K562 (cell line): ENCODE measurements at regions not wholly inside any gene's neighbourhood (a gene's known extent, or its start where the extent isn't known, plus 50 kb on each side); places are given as distances from the start of the nearest gene placed in this dataset.

ENCODE experiments used
- ATAC-seq: fragments of 200-7000 bp; cut with Tn5 transposase; 3 replicates; pipeline ENCODE4 v1.9.1; 2020; ENCODE audit warnings: moderate library complexity
- BruUV-seq: library from RNA; stranded (reverse); fragments of 400-500 nt; replicated peaks from 2 replicates; lab custom pipeline; 2021; lab: Mats Ljungman, UMichigan
- CTCF ChIA-PET: fragments of 300-600 bp; formaldehyde crosslinking; extraction: SDS; loops from one replicate; lab custom pipeline; 2021; ENCODE audit warnings: low intra/inter-chr PET ratio; lab: Yijun Ruan, JAX
- POLR2A ChIA-PET: fragments of 300-600, 350-650 bp; sonication (Branson Sonifier 250); formaldehyde crosslinking; extraction: SDS; loops from one replicate; lab custom pipeline; 2021; ENCODE audit warnings: antibody characterized with exemption, inconsistent platforms; lab: Yijun Ruan, JAX
- DNase-seq, 4 experiments: peaks; one replicate each; pipeline versions ENCODE4 v3.0.0 to v3.0.0-alpha.2; 2011 to 2018; ENCODE audit warnings: low spot score in 3 of 4, mixed read lengths in 3 of 4; ENCODE audit errors: extremely low read depth in 1 of 4
- FAIRE-seq: peaks from 2 replicates; lab custom pipeline; 2011; peaks lifted over from hg19 to GRCh38; lab: Jason Lieb, UNC
- H2AFZ ChIP-seq: 2 replicates; pipeline ENCODE4 v1.6.0; 2011; ENCODE audit warnings: low read depth, low read length, control low read depth, inconsistent platforms
- H3K27ac ChIP-seq: fragments of 200-600 bp; 3 replicates; pipeline ENCODE4 v1.8.0; 2011; ENCODE audit warnings: low read depth, mild to moderate bottlenecking, control low read depth, inconsistent platforms, low read length, moderate library complexity, mixed read lengths; ENCODE audit errors: extremely low read depth
- H3K27me3 ChIP-seq, 2 experiments: fragments of 300-600 bp in 1 of 2; 2 replicates in 1 of 2; 3 replicates in 1 of 2; pipeline versions ENCODE4 v1.6.0 to v1.8.0; 2011; ENCODE audit warnings: inconsistent platforms in 2 of 2, low read length in 2 of 2, mild to moderate bottlenecking in 1 of 2, mixed read lengths in 1 of 2, moderate library complexity in 1 of 2; ENCODE audit not compliant: control insufficient read depth in 2 of 2, insufficient read depth in 2 of 2
- H3K36me3 ChIP-seq: fragments of 300-600 bp; 3 replicates; pipeline ENCODE4 v1.8.0; 2011; ENCODE audit warnings: mild to moderate bottlenecking, low read length, inconsistent platforms; ENCODE audit not compliant: control insufficient read depth, insufficient read depth
- H3K4me1 ChIP-seq, 2 experiments: fragments of 200-600 bp in 1 of 2; replicated peaks in 1 of 2; 2 replicates in 1 of 2; 3 replicates in 1 of 2; pipeline versions ENCODE4 v1.5.1 to v1.8.0; 2011; ENCODE audit warnings: inconsistent platforms in 2 of 2, low read length in 2 of 2, mild to moderate bottlenecking in 1 of 2, mixed read lengths in 1 of 2, moderate library complexity in 1 of 2; ENCODE audit not compliant: control insufficient read depth in 2 of 2, insufficient read depth in 2 of 2
- H3K4me2 ChIP-seq: 2 replicates; pipeline ENCODE4 v1.6.1; 2011; ENCODE audit warnings: low read length, control low read depth, inconsistent platforms, mixed read lengths; ENCODE audit not compliant: insufficient read depth
- H3K4me3 ChIP-seq: fragments of 200-600 bp; sonication (generic), shearing (Covaris generic); 2 replicates; pipeline ENCODE4 v1.5.1; 2016; ENCODE audit warnings: control low read depth, inconsistent platforms
- H3K79me2 ChIP-seq: fragments of 200-600 bp; 3 replicates; pipeline ENCODE4 v1.8.0; 2011; ENCODE audit warnings: low read length, inconsistent platforms; ENCODE audit not compliant: control insufficient read depth, insufficient read depth
- H3K9ac ChIP-seq, 2 experiments: 2 replicates each; pipeline versions ENCODE4 v1.6.0 to v1.6.1; 2011; ENCODE audit warnings: low read depth in 2 of 2, low read length in 2 of 2, control low read depth in 1 of 2, inconsistent platforms in 1 of 2, mild to moderate bottlenecking in 1 of 2, mixed read lengths in 1 of 2; ENCODE audit not compliant: insufficient read depth in 1 of 2
- H3K9me1 ChIP-seq: one replicate; pipeline ENCODE4 v1.6.0; 2011; ENCODE audit warnings: inconsistent platforms, mild to moderate bottlenecking, low read length, moderate library complexity; ENCODE audit not compliant: control insufficient read depth, insufficient read depth
- H3K9me3 ChIP-seq: replicated peaks from 2 replicates; pipeline ENCODE4 v1.5.1; 2011; ENCODE audit warnings: low read depth, low read length, inconsistent platforms; ENCODE audit not compliant: control insufficient read depth, insufficient read depth
- H4K20me1 ChIP-seq: replicated peaks from 2 replicates; pipeline ENCODE4 v1.6.1; 2011; ENCODE audit warnings: low read length, inconsistent platforms, mixed read lengths; ENCODE audit not compliant: control insufficient read depth, insufficient read depth
- MEF2D ChIP-seq: conservative IDR thresholded peaks from 2 replicates; pipeline ENCODE4 v1.6.1; 2016; ENCODE audit warnings: low read depth, missing genetic modification characterization, missing compliant biosample characterization
- SIN3B ChIP-seq: fragments of 450-650 bp; IDR thresholded peaks from 2 replicates; pipeline ENCODE4 v1.6.1; 2017; ENCODE audit warnings: low read depth, mild to moderate bottlenecking, moderate library complexity
- ZC3H8 ChIP-seq: fragments of 450-650 bp; IDR thresholded peaks from 2 replicates; pipeline ENCODE4 v1.6.1; 2017
- ZNF253 ChIP-seq: fragments of 250-450 bp; sonication (Bioruptor Pico); conservative IDR thresholded peaks from 2 replicates; pipeline ENCODE4 v1.6.1; 2021; ENCODE audit warnings: mild to moderate bottlenecking
- ZNF384 ChIP-seq: IDR thresholded peaks from 2 replicates; pipeline ENCODE4 v1.6.1; 2012; ENCODE audit warnings: low read depth, low read length, improper control_type of control experiment
- WGBS: fragments of 100-300 bp; shearing (Covaris generic); methylation state at CpG from one replicate; pipeline ENCODE4 v1.1.6; 2016; ENCODE audit warnings: low coverage, mixed read lengths; ENCODE audit not compliant: insufficient coverage; ENCODE audit errors: missing lambda C conversion rate; 5-methylcytosine and 5-hydroxymethylcytosine counted together
- in situ Hi-C: fragments of 300-500 bp; cut with MboI; formaldehyde crosslinking; loops from 4 replicates; pipeline ENCODE4 v1.15.0; 2018; ENCODE audit warnings: inconsistent platforms, mixed read lengths
- intact Hi-C: fragments of 100-400 bp; cut with micrococcal nuclease; formaldehyde crosslinking; loops from 2 replicates; pipeline ENCODE4 v1.14.2; 2022
- TF ChIP-seq, protein P1 (sequence below): fragments of 250-450 bp; sonication (Bioruptor Pico); IDR thresholded peaks from 2 replicates; pipeline ENCODE4 v1.5.0; 2021
- TF ChIP-seq, protein P2 (sequence below): fragments of 450-650 bp; IDR thresholded peaks from 2 replicates; pipeline ENCODE4 v1.6.1; 2017; ENCODE audit warnings: mild to moderate bottlenecking, moderate library complexity
- TF ChIP-seq, protein P3 (sequence below), 2 experiments: fragments of 450-650 bp in 1 of 2; sonication (generic) in 1 of 2; formaldehyde crosslinking in 1 of 2; IDR thresholded peaks in 1 of 2; conservative IDR thresholded peaks in 1 of 2; 2 replicates each; pipeline versions ENCODE4 v1.6.1 to v1.8.1; 2016 to 2023; ENCODE audit warnings: mild to moderate bottlenecking in 2 of 2, moderate library complexity in 2 of 2, inconsistent platforms in 1 of 2, missing genetic modification reagents in 1 of 2

DNA sequence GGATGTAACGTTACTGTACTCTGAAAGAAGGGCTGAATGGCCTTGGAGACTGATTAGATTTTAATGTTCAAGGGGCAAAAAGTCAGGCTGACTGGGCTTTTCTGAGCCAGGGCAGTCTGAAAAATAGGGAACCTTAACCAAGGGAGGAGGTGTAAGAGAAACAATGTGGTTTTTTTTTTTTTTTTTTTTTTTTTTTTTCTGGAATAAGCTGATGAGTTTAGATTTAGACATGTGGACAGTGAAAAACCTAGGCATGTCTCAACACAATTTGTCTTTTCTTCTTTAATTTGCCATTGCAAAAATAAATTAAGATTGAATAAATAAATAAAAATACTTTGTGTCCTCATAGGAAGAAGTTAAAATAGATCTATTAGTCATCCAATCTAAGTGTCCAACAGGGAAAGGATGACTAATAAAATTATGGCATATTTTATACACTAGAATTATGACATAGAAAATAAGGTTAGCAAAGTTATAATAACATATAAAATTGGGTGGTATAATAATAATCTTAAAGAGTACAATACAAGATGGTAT is 237.6 kb upstream of the TRIB2 start:
- H3K4me1 ChIP-seq, result peaks cover 0 to 9% of the 10 kb centered on the region in 2 experiments; a peak in 1 of 5 replicates
- peak; percentile 64; the same call in 1 of the 3 replicates for ATAC-seq
- no peaks in the 10 kb centered on the region for H3K79me2 ChIP-seq
- H3K4me2 ChIP-seq, result no peak overlapping the region; the same call in 1 of the 2 replicates
- H3K27me3 ChIP-seq, result no peaks in the 10 kb centered on the region
- H3K4me3 ChIP-seq, result no peak overlapping the region
- POLR2A ChIA-PET, result no interaction called here
- peak in 1 of 4 experiments; percentile 19 for DNase-seq
- WGBS, result 25% methylated on average over 1 of the region's 1 CpG
- H3K9ac ChIP-seq, result no peak overlapping the region
- no TSS peak for BruUV-seq
- intact Hi-C loops, result no loop called here
- in situ Hi-C loops, result no loop called here
- CTCF ChIA-PET, result interaction anchor here (0.7 kb wide), 1 partner anchor 21 kb away, joined by 3 read pairs; no protein-coding TSS in a partner anchor
- peak overlapping the region; percentile 85 for H2AFZ ChIP-seq
- no peaks in the 10 kb centered on the region for H3K36me3 ChIP-seq
- H3K9me3 ChIP-seq, result peaks cover 3% of the 10 kb centered on the region; the same call in 1 of the 2 replicates
- no peak for FAIRE-seq
- H3K9me1 ChIP-seq, result no peaks in the 10 kb centered on the region
- H3K27ac ChIP-seq, result peak overlapping the region; percentile 60; the same call in 2 of the 3 replicates
- no peaks in the 10 kb centered on the region for H4K20me1 ChIP-seq
- TF ChIP-seq SIN3B (no peak), ZC3H8 (no peak), ZNF384 (0 out of 2 replicates have a peak, but pooled peaks have one; percentile 48), ZNF253 (CRISPR knock-in tag) (no peak), MEF2D (tag) (no peak)
- TF ChIP-seq, protein P1, sequence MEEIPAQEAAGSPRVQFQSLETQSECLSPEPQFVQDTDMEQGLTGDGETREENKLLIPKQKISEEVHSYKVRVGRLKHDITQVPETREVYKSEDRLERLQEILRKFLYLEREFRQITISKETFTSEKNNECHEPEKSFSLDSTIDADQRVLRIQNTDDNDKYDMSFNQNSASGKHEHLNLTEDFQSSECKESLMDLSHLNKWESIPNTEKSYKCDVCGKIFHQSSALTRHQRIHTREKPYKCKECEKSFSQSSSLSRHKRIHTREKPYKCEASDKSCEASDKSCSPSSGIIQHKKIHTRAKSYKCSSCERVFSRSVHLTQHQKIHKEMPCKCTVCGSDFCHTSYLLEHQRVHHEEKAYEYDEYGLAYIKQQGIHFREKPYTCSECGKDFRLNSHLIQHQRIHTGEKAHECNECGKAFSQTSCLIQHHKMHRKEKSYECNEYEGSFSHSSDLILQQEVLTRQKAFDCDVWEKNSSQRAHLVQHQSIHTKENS (CRISPR knock-in tag), result no peak
- TF ChIP-seq, protein P2, sequence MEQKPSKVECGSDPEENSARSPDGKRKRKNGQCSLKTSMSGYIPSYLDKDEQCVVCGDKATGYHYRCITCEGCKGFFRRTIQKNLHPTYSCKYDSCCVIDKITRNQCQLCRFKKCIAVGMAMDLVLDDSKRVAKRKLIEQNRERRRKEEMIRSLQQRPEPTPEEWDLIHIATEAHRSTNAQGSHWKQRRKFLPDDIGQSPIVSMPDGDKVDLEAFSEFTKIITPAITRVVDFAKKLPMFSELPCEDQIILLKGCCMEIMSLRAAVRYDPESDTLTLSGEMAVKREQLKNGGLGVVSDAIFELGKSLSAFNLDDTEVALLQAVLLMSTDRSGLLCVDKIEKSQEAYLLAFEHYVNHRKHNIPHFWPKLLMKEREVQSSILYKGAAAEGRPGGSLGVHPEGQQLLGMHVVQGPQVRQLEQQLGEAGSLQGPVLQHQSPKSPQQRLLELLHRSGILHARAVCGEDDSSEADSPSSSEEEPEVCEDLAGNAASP, result no peak
- TF ChIP-seq, protein P3, sequence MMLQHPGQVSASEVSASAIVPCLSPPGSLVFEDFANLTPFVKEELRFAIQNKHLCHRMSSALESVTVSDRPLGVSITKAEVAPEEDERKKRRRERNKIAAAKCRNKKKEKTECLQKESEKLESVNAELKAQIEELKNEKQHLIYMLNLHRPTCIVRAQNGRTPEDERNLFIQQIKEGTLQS (IDR thresholded peaks at IDR 0.05), result 0 out of 2 replicates have a peak, but pooled peaks have one; percentile 10
- TF ChIP-seq, protein P3 (CRISPR knock-in tag; conservative IDR thresholded peaks at IDR 0.05), result no peak
